Eye (tissue), 1 donor: ENCODE measurements at regions not wholly inside any gene's neighbourhood (a gene's known extent, or its start where the extent isn't known, plus 50 kb on each side); places are given as distances from the start of the nearest gene placed in this dataset.

Experiments used
- DNase-seq: peaks from one replicate; pipeline ENCODE4 v3.0.0-alpha.2; 2015

- DNase-seq: no peak
Observed at GRCh38 chr22:48568736-48569330, 1258.8 kb downstream of the BRD1 start.

GRCh38 chr22:48567213-48567975 is 1260.3 kb downstream of the BRD1 start:
- DNase-seq: no peak

DNA sequence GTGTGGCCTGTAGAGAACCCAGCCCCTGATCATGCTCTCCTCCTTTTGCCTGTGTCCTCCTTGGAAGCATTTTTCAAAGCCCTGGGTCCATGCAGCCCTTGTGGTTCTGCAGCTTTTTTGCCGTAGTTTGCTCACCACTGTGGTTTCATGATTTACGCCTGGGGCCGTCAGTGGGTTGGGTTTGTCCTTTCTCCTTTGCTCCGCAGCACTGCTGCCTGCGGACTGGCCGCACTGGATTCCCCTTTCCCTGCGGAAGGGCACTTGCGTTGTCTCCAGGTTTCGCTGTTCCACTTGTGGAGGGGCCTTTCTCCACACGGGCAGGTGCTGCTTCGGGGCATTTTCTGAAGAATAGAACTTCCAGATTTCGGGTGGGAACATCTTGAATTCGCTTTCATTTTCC is 1260.9 kb downstream of the BRD1 start:
- DNase-seq: no peak

- DNase-seq: no peak
Observed at GRCh38 chr22:48565901-48566501, 1261.7 kb downstream of the BRD1 start.

- no peak for DNase-seq
Observed at GRCh38 chr22:48564995-48565394, 1262.7 kb downstream of the BRD1 start.

- no peak for DNase-seq
Observed at GRCh38 chr22:48563966-48564330, 1263.7 kb downstream of the BRD1 start.

DNA sequence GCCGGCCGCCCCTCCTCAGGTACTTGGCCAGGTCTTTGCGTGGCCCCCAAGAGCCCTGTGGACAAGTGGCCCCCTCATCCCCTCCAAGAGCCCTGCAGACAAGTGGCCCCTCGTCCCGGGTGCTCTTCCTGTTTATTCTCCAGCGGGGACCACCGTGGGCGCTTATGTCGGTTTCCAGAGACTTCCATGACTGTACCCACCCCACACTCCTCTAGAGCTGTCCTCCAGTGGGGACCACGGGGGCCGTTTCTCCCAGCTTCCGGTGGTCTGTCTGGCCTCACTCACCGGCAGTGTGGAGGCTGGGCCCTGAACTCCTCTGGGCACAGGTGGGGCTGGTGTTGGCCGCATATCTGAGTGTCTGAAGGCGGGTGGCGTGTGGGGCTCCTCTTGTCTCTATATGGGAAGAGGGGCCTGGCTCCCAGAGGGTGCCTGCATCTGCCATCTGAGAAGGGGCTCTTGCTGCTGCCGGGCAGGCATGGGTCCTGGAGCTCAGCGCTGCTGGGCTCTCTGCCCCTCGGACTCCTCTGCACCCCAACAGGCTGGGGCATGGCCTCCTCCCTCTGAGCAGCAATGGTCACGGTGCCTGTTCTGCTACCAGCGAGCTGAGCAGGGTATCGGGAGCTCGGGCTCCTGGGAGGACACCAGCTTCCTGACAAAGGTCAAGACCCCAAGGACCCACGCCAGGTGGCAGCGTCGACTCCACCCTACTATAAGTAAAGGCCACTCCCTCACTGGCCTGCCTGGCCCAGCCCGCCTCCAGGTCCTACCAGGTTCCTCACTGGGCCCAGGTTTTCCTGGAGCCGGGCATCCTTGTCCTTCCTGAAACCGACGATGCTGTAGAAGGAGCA is 1264.3 kb downstream of the BRD1 start:
- no peak for DNase-seq

- no peak for DNase-seq
Observed at GRCh38 chr22:48561676-48562075, 1266.0 kb downstream of the BRD1 start.

DNA sequence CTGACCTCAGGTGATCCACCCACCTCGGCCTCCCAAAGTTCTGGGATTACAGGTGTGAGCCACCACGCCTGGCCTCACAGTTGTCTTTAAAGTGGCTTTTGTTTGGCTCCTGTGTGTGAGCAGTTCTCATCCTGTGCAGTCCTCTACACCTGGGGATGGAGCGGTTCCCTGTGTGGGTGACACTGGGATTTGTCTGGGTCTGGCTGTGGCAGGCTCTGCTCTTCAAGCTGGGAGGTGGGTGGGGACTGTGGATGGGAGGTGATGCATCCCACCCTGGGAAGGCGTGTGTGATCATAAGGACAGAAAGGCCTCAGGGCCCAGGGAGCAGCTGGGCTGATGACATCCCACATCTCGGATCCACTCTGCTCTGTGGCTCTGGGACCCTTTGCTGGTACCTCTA is 1266.8 kb downstream of the BRD1 start:
- no peak for DNase-seq

- DNase-seq: no peak
Observed at GRCh38 chr22:48560389-48560751, 1267.3 kb downstream of the BRD1 start.

GRCh38 chr22:48559647-48560388 is 1267.9 kb downstream of the BRD1 start:
- DNase-seq: no peak

- no peak for DNase-seq
Observed at GRCh38 chr22:48558606-48559402, 1268.9 kb downstream of the BRD1 start.

GRCh38 chr22:48558016-48558415 is 1269.7 kb downstream of the BRD1 start:
- DNase-seq: no peak

- DNase-seq: no peak
Observed at GRCh38 chr22:48557473-48557872, 1270.2 kb downstream of the BRD1 start.

DNA sequence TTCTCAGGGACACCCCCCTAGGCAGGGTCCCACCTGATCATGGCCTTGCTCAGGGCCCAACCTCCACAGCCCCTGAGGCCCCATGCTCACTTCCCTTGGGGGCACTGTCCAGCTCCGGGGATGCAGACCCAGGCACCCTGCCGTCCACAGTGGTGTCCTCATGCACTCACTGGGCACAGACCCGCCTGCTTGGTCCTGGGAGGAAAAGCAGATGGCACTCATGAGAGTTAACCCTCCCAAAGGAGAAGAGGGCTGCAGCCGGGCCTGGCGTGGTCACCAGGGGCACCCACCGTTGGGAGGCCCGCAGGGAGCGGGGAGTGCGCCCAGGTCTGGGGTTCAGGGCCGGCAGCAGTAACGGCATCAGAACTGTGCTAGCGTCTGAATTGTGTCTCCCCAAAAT is 1270.9 kb downstream of the BRD1 start:
- no peak for DNase-seq

DNA sequence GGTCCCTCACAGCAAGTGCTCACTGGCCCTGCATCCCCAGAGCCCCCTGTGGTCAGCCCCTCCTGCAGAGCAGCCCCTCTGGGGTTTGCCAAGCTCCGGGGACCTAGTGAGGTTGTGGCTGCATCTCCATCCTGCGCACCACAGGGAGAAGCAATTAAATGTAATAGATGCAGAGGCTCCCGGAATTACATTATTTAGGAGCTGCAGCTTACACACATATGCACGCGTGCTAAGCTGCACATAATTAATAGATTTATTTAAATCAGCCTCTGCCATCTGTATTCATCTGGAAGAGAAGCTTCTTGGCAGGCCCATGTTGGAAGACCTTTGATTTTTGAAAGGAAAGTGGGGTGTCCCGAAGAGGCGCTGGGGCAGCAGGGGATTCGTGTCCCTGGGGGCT is 1271.5 kb downstream of the BRD1 start:
- DNase-seq: no peak

- DNase-seq: no peak
Observed at GRCh38 chr22:48555606-48556005, 1272.1 kb downstream of the BRD1 start.

GRCh38 chr22:48554893-48555572 is 1272.6 kb downstream of the BRD1 start:
- DNase-seq: no peak

DNA sequence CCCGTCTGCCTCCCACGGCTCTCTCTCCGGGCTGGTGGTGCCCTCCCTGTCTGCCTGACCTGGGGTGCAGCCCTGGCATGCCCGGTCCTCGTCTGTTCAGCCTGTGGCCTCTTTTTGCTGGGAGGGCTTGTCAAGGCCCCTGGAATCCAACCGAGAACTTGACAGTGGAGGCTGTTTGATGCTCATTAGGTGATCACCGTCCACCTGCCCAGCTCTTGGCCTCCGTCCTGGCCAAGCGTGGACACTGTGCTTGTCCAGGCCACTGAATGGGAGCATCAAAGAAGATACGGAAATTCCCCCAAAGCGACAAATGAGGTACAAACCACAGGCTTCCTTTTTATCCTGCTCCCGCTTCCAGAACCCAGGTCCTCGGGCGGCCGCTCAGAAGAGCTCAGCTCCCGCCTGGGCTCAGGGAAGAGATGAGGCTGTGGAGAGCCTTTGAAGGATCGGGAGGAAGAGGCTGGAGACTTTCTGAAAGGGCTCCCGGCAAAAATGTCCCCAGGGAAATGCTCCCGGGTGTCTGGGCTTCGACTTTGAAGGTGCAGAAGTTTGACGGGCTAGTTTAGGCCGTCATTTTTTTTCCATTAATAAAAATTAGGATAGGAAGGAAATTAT is 1273.9 kb downstream of the BRD1 start:
- DNase-seq: no peak

- no peak for DNase-seq
Observed at GRCh38 chr22:48553119-48553518, 1274.6 kb downstream of the BRD1 start.

DNA sequence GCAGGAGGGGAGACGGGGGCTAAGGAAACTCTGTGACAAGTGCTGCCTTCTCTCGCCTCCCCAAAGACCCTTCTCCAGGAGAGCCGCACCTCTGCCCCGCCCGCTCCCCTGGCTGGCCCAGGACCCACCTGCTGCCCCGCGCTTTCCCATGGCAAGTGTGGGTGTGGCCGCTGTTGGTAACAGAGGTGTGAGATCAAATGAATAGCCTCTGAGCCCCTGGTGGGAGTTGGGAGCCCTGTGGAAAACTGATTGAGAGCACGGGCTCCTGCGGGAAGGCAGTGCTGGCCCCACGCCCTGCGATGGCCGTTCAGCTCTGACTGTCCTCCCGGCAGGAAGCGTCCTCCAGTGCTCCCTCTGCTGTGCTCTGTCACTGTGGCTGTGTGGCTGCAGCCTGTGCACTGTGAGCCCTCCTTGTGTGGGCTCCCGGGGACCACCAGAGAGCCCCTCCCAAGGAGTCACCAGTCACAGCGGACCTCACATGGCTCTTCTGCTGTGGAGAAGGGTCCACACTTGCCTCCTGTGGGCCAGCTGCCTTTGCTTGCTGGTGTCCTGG is 1275.9 kb downstream of the BRD1 start:
- DNase-seq: no peak
